Ascending aorta (tissue), 2 donors: ENCODE measurements at regions not wholly inside any gene's neighbourhood (a gene's known extent, or its start where the extent isn't known, plus 50 kb on each side); places are given as distances from the start of the nearest gene placed in this dataset.
A peak's percentile ranks its signal among the peaks of the same experiment; 100 is the strongest.

ENCODE experiments used
- DNase-seq, 2 donors: peaks; one replicate each; pipeline ENCODE4 v3.0.0-alpha.2; 2019; ENCODE audit warnings: low spot score in 2 of 2
- H3K27ac ChIP-seq, 2 donors: fragments of 200-600 bp; sonication (generic); one replicate each; pipeline ENCODE4 v1.5.1; 2016 to 2017; ENCODE audit warnings: mild to moderate bottlenecking in 1 of 2
- H3K27me3 ChIP-seq: fragments of 200-600 bp; sonication (generic); one replicate; pipeline ENCODE4 v1.5.1; 2017
- H3K36me3 ChIP-seq, 2 donors: fragments of 200-600 bp; sonication (generic); one replicate each; pipeline ENCODE4 v1.5.1; 2016
- H3K4me1 ChIP-seq, 2 donors: fragments of 200-600 bp; sonication (generic); one replicate each; pipeline ENCODE4 v1.5.1; 2016 to 2017; ENCODE audit warnings: mild to moderate bottlenecking in 1 of 2
- H3K4me3 ChIP-seq, 2 donors: fragments of 200-600 bp; sonication (generic); one replicate each; pipeline ENCODE4 v1.5.1; 2016 to 2017; ENCODE audit warnings: mild to moderate bottlenecking in 1 of 2
- H3K9me3 ChIP-seq, 2 donors: fragments of 200-600 bp; sonication (generic); one replicate each; pipeline ENCODE4 v1.5.1; 2016
- CTCF ChIP-seq, 3 experiments: fragments of 200-600 bp in 2 of 3; fragments of 450-650 bp in 1 of 3; sonication (generic) in 2 of 3; IDR thresholded peaks; one replicate each; pipeline ENCODE4 v1.5.1; 2016 to 2019; ENCODE audit warnings: antibody characterized with exemption in 3 of 3, mild to moderate bottlenecking in 1 of 3, moderate library complexity in 1 of 3
- intact Hi-C: fragments of 100-400 bp; cut with DNase I; formaldehyde crosslinking; loops from one replicate; pipeline ENCODE4 v1.15.1; 2023

- peak in 1 of 2 donors; percentile 58 for DNase-seq
These were observed 158.3 kb downstream of the RTP5 start for GRCh38 chr2:242027676-242028450.

GRCh38 chr2:242029422-242030225 is 160.1 kb downstream of the RTP5 start:
- Histone ChIP-seq H3K4me3 (no peak overlapping the region), H3K9me3 (no peaks in the 10 kb centered on the region), H3K27me3 (no peaks in the 10 kb centered on the region), H3K36me3 (no peaks in the 10 kb centered on the region), H3K27ac (no peak overlapping the region), H3K4me1 (no peaks in the 10 kb centered on the region)
- TF ChIP-seq CTCF (IDR thresholded peaks at IDR 0.05): no peak
- peak in 1 of 2 donors; percentile 45 for DNase-seq
- intact Hi-C loops: no loop called here

More at GRCh38 chr2:242027676-242028450, 158.3 kb downstream of the RTP5 start:
- H3K27me3 ChIP-seq: no peaks in the 10 kb centered on the region
- H3K4me1 ChIP-seq: no peaks in the 10 kb centered on the region
- no peak overlapping the region for H3K27ac ChIP-seq
- no peaks in the 10 kb centered on the region for H3K36me3 ChIP-seq
- intact Hi-C loops: no loop called here
- no peak for TF ChIP-seq CTCF (IDR thresholded peaks at IDR 0.05)
- H3K9me3 ChIP-seq: no peaks in the 10 kb centered on the region
- H3K4me3 ChIP-seq: no peak overlapping the region

GRCh38 chr2:242030226-242030575 is 160.7 kb downstream of the RTP5 start:
- no peak for TF ChIP-seq CTCF (IDR thresholded peaks at IDR 0.05)
- Histone ChIP-seq H3K36me3 (no peaks in the 10 kb centered on the region), H3K4me1 (no peaks in the 10 kb centered on the region), H3K9me3 (no peaks in the 10 kb centered on the region), H3K27ac (no peak overlapping the region), H3K27me3 (no peaks in the 10 kb centered on the region), H3K4me3 (no peak overlapping the region)
- intact Hi-C loops: no loop called here
- peak in 1 of 2 donors; percentile 41 for DNase-seq

GRCh38 chr2:242030858-242031257 is 161.3 kb downstream of the RTP5 start:
- no peak for TF ChIP-seq CTCF (IDR thresholded peaks at IDR 0.05)
- intact Hi-C loops: no loop called here
- H3K27me3 ChIP-seq: no peaks in the 10 kb centered on the region

GRCh38 chr2:242031481-242032019 is 162.0 kb downstream of the RTP5 start:
- H3K27ac ChIP-seq: no peak overlapping the region
- H3K4me3 ChIP-seq: no peak overlapping the region
- TF ChIP-seq CTCF (IDR thresholded peaks at IDR 0.05): no peak
- no peaks in the 10 kb centered on the region for H3K27me3 ChIP-seq
- H3K36me3 ChIP-seq: no peaks in the 10 kb centered on the region
- H3K9me3 ChIP-seq: no peaks in the 10 kb centered on the region
- DNase-seq: peak in 1 of 2 donors; percentile 47
- intact Hi-C loops: no loop called here
- H3K4me1 ChIP-seq: no peaks in the 10 kb centered on the region

More at GRCh38 chr2:242030858-242031257, 161.3 kb downstream of the RTP5 start:
- Histone ChIP-seq H3K36me3 (no peaks in the 10 kb centered on the region), H3K27ac (no peak overlapping the region), H3K9me3 (no peaks in the 10 kb centered on the region), H3K4me3 (no peak overlapping the region), H3K4me1 (no peaks in the 10 kb centered on the region)
- DNase-seq: peak in 1 of 2 donors; percentile 11
